HEK293 (cell line): ENCODE measurements at regions not wholly inside any gene's neighbourhood (a gene's known extent, or its start where the extent isn't known, plus 50 kb on each side); places are given as distances from the start of the nearest gene placed in this dataset.

ENCODE experiments used
- CTCF ChIA-PET: fragments of 350-600 bp; formaldehyde crosslinking; extraction: SDS; loops from one replicate; lab custom pipeline; 2021; ENCODE audit warnings: antibody characterized with exemption; lab: Yijun Ruan, JAX
- POLR2A ChIA-PET: fragments of 300-600 bp; formaldehyde crosslinking; extraction: SDS; loops from one replicate; lab custom pipeline; 2020; ENCODE audit warnings: antibody characterized with exemption, inconsistent platforms; lab: Yijun Ruan, JAX
- H3K27ac ChIP-seq: fragments of 200-500 bp; sonication (Bioruptor generic); 2 replicates; pipeline ENCODE4 v1.5.1; 2014; ENCODE audit warnings: low read depth, low read length, control low read depth, inconsistent platforms; ENCODE audit errors: extremely low read depth
- H3K36me3 ChIP-seq, 2 experiments: fragments of 200-500 bp in 1 of 2; sonication (Bioruptor generic) in 1 of 2; 1 replicate in 1 of 2; 2 replicates in 1 of 2; pipeline ENCODE4 v1.5.1; 2014 to 2017; ENCODE audit warnings: inconsistent platforms in 2 of 2, low read length in 2 of 2; ENCODE audit not compliant: control insufficient read depth in 2 of 2, insufficient read depth in 1 of 2
- H3K4me1 ChIP-seq: fragments of 200-500 bp; sonication (Bioruptor generic); 2 replicates; pipeline ENCODE4 v1.5.1; 2014; ENCODE audit warnings: mild to moderate bottlenecking, low read length, inconsistent platforms; ENCODE audit not compliant: control insufficient read depth, insufficient read depth
- H3K4me3 ChIP-seq: 2 replicates; pipeline ENCODE4 v1.5.1; 2011; ENCODE audit warnings: low read depth, mild to moderate bottlenecking, control low read depth, low read length, moderate library complexity
- H3K9me3 ChIP-seq: fragments of 200-500 bp; sonication (Bioruptor generic); 2 replicates; pipeline ENCODE4 v1.5.1; 2014; ENCODE audit warnings: low read depth, low read length, inconsistent platforms; ENCODE audit not compliant: control insufficient read depth, insufficient read depth
- BCL11A ChIP-seq: fragments of 450-650 bp; formaldehyde crosslinking; IDR thresholded peaks from 2 replicates; pipeline ENCODE4 v1.5.1; 2016; ENCODE audit warnings: low read depth, missing biosample characterization, missing genetic modification characterization
- OSR2 ChIP-seq: fragments of 450-650 bp; formaldehyde crosslinking; IDR thresholded peaks from 2 replicates; pipeline ENCODE4 v1.5.1; 2016; ENCODE audit warnings: missing biosample characterization, missing genetic modification characterization
- PRDM1 ChIP-seq: fragments of 450-650 bp; formaldehyde crosslinking; IDR thresholded peaks from 2 replicates; pipeline ENCODE4; 2016; ENCODE audit warnings: missing biosample characterization, missing genetic modification characterization
- SCRT1 ChIP-seq: fragments of 450-650 bp; formaldehyde crosslinking; IDR thresholded peaks from 2 replicates; pipeline ENCODE4 v1.5.1; 2016; ENCODE audit warnings: missing biosample characterization, missing genetic modification characterization, borderline replicate concordance
- ZBTB8A ChIP-seq: fragments of 450-650 bp; formaldehyde crosslinking; IDR thresholded peaks from 2 replicates; pipeline ENCODE4 v1.5.1; 2016; ENCODE audit warnings: missing biosample characterization, missing genetic modification characterization
- ZFHX2 ChIP-seq: fragments of 450-650 bp; formaldehyde crosslinking; conservative IDR thresholded peaks from 2 replicates; pipeline ENCODE4 v1.5.1; 2016; ENCODE audit warnings: missing biosample characterization, missing genetic modification characterization
- ZNF16 ChIP-seq: fragments of 450-650 bp; formaldehyde crosslinking; IDR thresholded peaks from 2 replicates; pipeline ENCODE4 v1.5.1; 2016; ENCODE audit warnings: low read depth, missing biosample characterization, missing genetic modification characterization
- ZNF221 ChIP-seq: fragments of 450-650 bp; formaldehyde crosslinking; IDR thresholded peaks from 2 replicates; pipeline ENCODE4 v1.5.1; 2017; ENCODE audit warnings: missing biosample characterization, missing genetic modification characterization, borderline replicate concordance
- ZNF266 ChIP-seq: fragments of 450-650 bp; formaldehyde crosslinking; IDR thresholded peaks from 2 replicates; pipeline ENCODE4 v1.5.1; 2016; ENCODE audit warnings: missing biosample characterization, missing genetic modification characterization, low read depth
- ZNF501 ChIP-seq: fragments of 450-650 bp; formaldehyde crosslinking; IDR thresholded peaks from 2 replicates; pipeline ENCODE4 v1.5.1; 2016; ENCODE audit warnings: missing biosample characterization, missing genetic modification characterization
- ZNF521 ChIP-seq: fragments of 450-650 bp; formaldehyde crosslinking; IDR thresholded peaks from 2 replicates; pipeline ENCODE4 v1.5.1; 2017; ENCODE audit warnings: missing biosample characterization, mild to moderate bottlenecking, missing genetic modification characterization
- ZNF529 ChIP-seq: fragments of 450-650 bp; formaldehyde crosslinking; IDR thresholded peaks from 2 replicates; pipeline ENCODE4 v1.5.1; 2017; ENCODE audit warnings: missing genetic modification characterization, missing biosample characterization; ENCODE audit not compliant: insufficient replicate concordance
- ZNF660 ChIP-seq: fragments of 450-650 bp; IDR thresholded peaks from 2 replicates; pipeline ENCODE4 v1.5.1; 2018; ENCODE audit warnings: missing biosample characterization, mild to moderate bottlenecking, missing genetic modification characterization
- ZNF776 ChIP-seq: fragments of 450-650 bp; formaldehyde crosslinking; IDR thresholded peaks from 2 replicates; pipeline ENCODE4 v1.5.0; 2017; ENCODE audit warnings: missing biosample characterization, missing genetic modification characterization, borderline replicate concordance
- ZNF785 ChIP-seq: fragments of 450-650 bp; formaldehyde crosslinking; IDR thresholded peaks from 2 replicates; pipeline ENCODE4 v1.5.1; 2016; ENCODE audit warnings: missing biosample characterization, missing genetic modification characterization
- ZSCAN30 ChIP-seq: fragments of 450-650 bp; IDR thresholded peaks from 2 replicates; pipeline ENCODE4 v1.5.1; 2018; ENCODE audit warnings: missing biosample characterization, mild to moderate bottlenecking, missing genetic modification characterization, moderate library complexity
- TF ChIP-seq, protein P1 (sequence below): fragments of 450-650 bp; formaldehyde crosslinking; IDR thresholded peaks from 2 replicates; pipeline ENCODE4 v1.5.1; 2016; ENCODE audit warnings: missing biosample characterization, missing genetic modification characterization
- TF ChIP-seq, protein P2 (sequence below): fragments of 450-650 bp; formaldehyde crosslinking; IDR thresholded peaks from 2 replicates; pipeline ENCODE4 v1.5.1; 2016; ENCODE audit warnings: missing biosample characterization, missing genetic modification characterization
- TF ChIP-seq, protein P3 (sequence below): fragments of 450-650 bp; formaldehyde crosslinking; IDR thresholded peaks from 2 replicates; pipeline ENCODE4 v1.5.1; 2017; ENCODE audit warnings: missing biosample characterization, mild to moderate bottlenecking, missing genetic modification characterization, moderate library complexity
- TF ChIP-seq, protein P4 (sequence below): fragments of 450-650 bp; formaldehyde crosslinking; IDR thresholded peaks from 2 replicates; pipeline ENCODE4 v1.5.1; 2016; ENCODE audit warnings: missing biosample characterization, missing genetic modification characterization
- TF ChIP-seq, protein P5 (sequence below): fragments of 450-650 bp; formaldehyde crosslinking; IDR thresholded peaks from 2 replicates; pipeline ENCODE4 v1.5.1; 2016; ENCODE audit warnings: missing biosample characterization, missing genetic modification characterization
- TF ChIP-seq, protein P6 (sequence below): fragments of 450-650 bp; formaldehyde crosslinking; IDR thresholded peaks from 2 replicates; pipeline ENCODE4; 2016; ENCODE audit warnings: missing biosample characterization, missing genetic modification characterization

DNA sequence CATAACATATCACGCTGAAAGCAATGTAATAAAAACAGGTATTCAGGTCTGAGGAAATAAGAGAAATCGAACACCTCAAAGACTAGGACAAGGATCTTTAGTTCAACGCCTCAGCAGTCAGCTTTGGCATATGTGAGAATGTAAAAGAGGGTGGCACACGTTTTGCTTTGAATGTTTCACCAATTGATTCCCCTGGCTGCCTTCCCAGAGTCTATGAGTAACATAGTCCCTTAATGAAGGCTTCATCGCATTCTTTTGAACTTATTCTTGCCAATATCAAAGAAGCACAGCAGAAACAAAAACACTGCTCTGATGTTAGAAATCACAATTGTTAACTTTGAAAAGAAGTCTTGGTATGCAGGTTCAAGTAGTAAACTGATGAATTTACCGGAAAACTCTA is 764.8 kb downstream of the ADGRL2 start:
- ChIA-PET POLR2A (no interaction called here), CTCF (no interaction called here)
- Histone ChIP-seq H3K4me1 (peaks cover 11% of the 10 kb centered on the region), H3K4me3 (no peak overlapping the region), H3K36me3 (no peaks in the 10 kb centered on the region), H3K27ac (no peak overlapping the region), H3K9me3 (no peaks in the 10 kb centered on the region)
- TF ChIP-seq, protein P1, sequence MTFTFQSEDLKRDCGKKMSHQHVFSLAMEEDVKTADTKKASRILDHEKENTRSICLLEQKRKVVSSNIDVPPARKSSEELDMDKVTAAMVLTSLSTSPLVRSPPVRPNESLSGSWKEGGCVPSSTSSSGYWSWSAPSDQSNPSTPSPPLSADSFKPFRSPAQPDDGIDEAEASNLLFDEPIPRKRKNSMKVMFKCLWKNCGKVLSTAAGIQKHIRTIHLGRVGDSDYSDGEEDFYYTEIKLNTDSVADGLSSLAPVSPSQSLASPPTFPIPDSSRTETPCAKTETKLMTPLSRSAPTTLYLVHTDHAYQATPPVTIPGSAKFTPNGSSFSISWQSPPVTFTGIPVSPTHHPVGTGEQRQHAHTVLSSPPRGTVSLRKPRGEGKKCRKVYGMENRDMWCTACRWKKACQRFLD (tag by site-specific recombination): no peak
- TF ChIP-seq ZNF660 (tag by site-specific recombination): 0 out of 2 replicates have a peak, but pooled peaks have one; percentile 41

DNA sequence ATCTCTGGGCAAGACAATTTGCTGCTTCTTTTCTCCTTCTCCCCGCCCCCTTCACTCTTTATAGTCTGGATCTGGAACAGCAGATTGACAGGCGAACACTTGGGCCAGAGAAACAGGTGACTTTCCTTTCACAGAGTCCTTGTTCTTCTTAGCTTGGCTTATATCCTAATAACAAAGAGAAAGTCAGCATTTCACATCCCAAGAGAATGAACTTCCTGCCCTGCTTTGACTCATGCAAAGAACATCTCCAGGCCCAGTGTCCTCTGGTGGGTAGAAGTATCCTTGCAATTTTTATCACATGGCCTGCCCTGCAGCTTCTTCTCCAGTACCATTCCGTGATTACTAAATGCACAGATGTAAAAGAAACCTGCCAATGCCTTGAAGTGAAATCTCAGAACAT is 764.4 kb downstream of the ADGRL2 start:
- ChIA-PET POLR2A (no interaction called here), CTCF (no interaction called here)
- H3K4me1 ChIP-seq: peaks cover 11% of the 10 kb centered on the region
- H3K27ac ChIP-seq: no peak overlapping the region
- TF ChIP-seq ZNF529 (tag by site-specific recombination) (no peak), ZNF266 (no peak), ZNF16 (tag by site-specific recombination) (no peak), ZFHX2 (no peak), ZNF776 (tag by site-specific recombination) (no peak)
- H3K36me3 ChIP-seq: no peaks in the 10 kb centered on the region
- no peaks in the 10 kb centered on the region for H3K9me3 ChIP-seq
- H3K4me3 ChIP-seq: no peak overlapping the region

DNA sequence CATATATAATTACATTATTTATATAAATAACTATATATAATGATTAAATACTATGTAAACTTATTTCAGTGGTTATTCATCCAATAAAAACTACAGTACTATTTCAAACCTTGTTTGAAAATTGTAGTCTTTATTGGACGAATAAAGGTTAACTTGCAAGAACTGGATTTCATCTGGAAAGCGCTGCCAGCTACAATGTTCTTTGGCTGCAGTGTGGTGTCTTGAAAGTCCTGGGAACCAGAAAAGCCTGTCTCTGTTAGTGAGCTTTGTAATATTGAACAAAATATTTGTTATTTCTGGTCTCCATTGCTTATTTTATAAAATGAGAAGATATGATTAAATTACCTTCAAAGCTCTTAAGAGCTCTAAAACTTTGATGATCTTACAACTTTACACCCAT is 763.6 kb downstream of the ADGRL2 start:
- POLR2A ChIA-PET: no interaction called here

More for the DNA sequence above, 763.6 kb downstream of the ADGRL2 start:
- Histone ChIP-seq H3K36me3 (no peaks in the 10 kb centered on the region), H3K9me3 (no peaks in the 10 kb centered on the region), H3K4me1 (peaks cover 11% of the 10 kb centered on the region), H3K4me3 (no peak overlapping the region), H3K27ac (no peak overlapping the region)
- CTCF ChIA-PET: no interaction called here
- no peak for TF ChIP-seq PRDM1 (tag by site-specific recombination)
- TF ChIP-seq ZNF221 (tag by site-specific recombination): no peak
- TF ChIP-seq ZNF501 (tag by site-specific recombination): no peak
- TF ChIP-seq, protein P2, sequence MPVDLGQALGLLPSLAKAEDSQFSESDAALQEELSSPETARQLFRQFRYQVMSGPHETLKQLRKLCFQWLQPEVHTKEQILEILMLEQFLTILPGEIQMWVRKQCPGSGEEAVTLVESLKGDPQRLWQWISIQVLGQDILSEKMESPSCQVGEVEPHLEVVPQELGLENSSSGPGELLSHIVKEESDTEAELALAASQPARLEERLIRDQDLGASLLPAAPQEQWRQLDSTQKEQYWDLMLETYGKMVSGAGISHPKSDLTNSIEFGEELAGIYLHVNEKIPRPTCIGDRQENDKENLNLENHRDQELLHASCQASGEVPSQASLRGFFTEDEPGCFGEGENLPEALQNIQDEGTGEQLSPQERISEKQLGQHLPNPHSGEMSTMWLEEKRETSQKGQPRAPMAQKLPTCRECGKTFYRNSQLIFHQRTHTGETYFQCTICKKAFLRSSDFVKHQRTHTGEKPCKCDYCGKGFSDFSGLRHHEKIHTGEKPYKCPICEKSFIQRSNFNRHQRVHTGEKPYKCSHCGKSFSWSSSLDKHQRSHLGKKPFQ (tag by site-specific recombination): no peak
- no peak for TF ChIP-seq ZBTB8A
- TF ChIP-seq, protein P3, sequence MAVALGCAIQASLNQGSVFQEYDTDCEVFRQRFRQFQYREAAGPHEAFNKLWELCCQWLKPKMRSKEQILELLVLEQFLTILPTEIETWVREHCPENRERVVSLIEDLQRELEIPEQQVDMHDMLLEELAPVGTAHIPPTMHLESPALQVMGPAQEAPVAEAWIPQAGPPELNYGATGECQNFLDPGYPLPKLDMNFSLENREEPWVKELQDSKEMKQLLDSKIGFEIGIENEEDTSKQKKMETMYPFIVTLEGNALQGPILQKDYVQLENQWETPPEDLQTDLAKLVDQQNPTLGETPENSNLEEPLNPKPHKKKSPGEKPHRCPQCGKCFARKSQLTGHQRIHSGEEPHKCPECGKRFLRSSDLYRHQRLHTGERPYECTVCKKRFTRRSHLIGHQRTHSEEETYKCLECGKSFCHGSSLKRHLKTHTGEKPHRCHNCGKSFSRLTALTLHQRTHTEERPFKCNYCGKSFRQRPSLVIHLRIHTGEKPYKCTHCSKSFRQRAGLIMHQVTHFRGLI (tag by site-specific recombination): no peak
- TF ChIP-seq, protein P4, sequence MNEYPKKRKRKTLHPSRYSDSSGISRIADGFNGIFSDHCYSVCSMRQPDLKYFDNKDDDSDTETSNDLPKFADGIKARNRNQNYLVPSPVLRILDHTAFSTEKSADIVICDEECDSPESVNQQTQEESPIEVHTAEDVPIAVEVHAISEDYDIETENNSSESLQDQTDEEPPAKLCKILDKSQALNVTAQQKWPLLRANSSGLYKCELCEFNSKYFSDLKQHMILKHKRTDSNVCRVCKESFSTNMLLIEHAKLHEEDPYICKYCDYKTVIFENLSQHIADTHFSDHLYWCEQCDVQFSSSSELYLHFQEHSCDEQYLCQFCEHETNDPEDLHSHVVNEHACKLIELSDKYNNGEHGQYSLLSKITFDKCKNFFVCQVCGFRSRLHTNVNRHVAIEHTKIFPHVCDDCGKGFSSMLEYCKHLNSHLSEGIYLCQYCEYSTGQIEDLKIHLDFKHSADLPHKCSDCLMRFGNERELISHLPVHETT (tag by site-specific recombination): no peak
- no peak for TF ChIP-seq ZNF785 (tag by site-specific recombination)
- TF ChIP-seq ZNF16 (tag by site-specific recombination): no peak
- TF ChIP-seq ZSCAN30 (tag by site-specific recombination): no peak
- no peak for TF ChIP-seq BCL11A (tag by site-specific recombination)
- TF ChIP-seq, protein P5, sequence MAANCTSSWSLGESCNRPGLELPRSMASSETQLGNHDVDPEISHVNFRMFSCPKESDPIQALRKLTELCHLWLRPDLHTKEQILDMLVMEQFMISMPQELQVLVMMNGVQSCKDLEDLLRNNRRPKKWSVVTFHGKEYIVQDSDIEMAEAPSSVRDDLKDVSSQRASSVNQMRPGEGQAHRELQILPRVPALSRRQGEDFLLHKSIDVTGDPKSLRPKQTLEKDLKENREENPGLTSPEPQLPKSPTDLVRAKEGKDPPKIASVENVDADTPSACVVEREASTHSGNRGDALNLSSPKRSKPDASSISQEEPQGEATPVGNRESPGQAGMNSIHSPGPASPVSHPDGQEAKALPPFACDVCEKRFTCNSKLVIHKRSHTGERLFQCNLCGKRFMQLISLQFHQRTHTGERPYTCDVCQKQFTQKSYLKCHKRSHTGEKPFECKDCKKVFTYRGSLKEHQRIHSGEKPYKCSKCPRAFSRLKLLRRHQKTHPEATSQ (tag by site-specific recombination): no peak
- no peak for TF ChIP-seq ZNF521
- TF ChIP-seq OSR2 (tag by site-specific recombination): no peak
- TF ChIP-seq SCRT1 (tag by site-specific recombination): no peak
- TF ChIP-seq, protein P6, sequence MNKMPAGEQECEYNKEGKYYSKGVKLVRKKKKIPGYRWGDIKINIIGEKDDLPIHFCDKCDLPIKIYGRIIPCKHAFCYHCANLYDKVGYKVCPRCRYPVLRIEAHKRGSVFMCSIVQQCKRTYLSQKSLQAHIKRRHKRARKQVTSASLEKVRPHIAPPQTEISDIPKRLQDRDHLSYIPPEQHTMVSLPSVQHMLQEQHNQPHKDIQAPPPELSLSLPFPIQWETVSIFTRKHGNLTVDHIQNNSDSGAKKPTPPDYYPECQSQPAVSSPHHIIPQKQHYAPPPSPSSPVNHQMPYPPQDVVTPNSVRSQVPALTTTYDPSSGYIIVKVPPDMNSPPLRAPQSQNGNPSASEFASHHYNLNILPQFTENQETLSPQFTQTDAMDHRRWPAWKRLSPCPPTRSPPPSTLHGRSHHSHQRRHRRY (tag by site-specific recombination): no peak
